ENCODE measurements at regions not wholly inside any gene's neighbourhood (a gene's known extent, or its start where the extent isn't known, plus 50 kb on each side); places are given as distances from the start of the nearest gene placed in this dataset.

DNA sequence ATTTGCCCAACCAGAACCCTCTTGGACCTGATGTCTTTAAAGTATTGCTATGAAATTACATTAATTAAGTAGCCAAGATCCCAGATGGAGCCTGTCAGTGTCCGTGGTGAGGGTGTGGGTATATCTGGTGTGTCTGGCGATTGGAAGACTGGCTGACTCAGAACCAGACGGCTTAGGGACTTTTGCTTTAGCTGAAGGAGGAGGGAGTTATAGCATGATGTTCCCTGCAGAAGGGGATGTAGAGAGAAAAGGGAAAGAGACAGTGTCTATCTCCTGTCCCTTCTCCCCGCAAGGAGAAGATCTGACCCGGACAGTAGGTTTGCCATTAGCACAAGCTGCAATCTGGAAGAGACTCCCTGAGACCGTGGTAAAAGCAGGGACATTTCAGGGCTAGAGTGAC is 60.6 kb downstream of the POU3F3 start:
- ChIA-PET CTCF (no interaction called here), POLR2A (no interaction called here)
- DNase-seq (ENCODE audit: low spot score), result no peak
- no peak overlapping the region for H3K27ac Mint-ChIP-seq
- ATAC-seq, result no peak
- H3K36me3 Mint-ChIP-seq, result no peaks in the 10 kb centered on the region
- no peaks in the 10 kb centered on the region for H3K27me3 Mint-ChIP-seq (ENCODE audit: low read depth)
- peaks cover 4% of the 10 kb centered on the region; the same call in 1 of the 2 replicates for H3K9me3 Mint-ChIP-seq
- no peak overlapping the region for H3K4me3 Mint-ChIP-seq
- TF ChIP-seq, protein P1, sequence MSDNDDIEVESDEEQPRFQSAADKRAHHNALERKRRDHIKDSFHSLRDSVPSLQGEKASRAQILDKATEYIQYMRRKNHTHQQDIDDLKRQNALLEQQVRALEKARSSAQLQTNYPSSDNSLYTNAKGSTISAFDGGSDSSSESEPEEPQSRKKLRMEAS (CRISPR knock-in tag; IDR thresholded peaks at IDR 0.05), result no peak
- no peak for TF ChIP-seq PRDM15 (CRISPR knock-in tag; IDR thresholded peaks at IDR 0.05)
- peaks cover 1% of the 10 kb centered on the region for H3K4me1 Mint-ChIP-seq

DNA sequence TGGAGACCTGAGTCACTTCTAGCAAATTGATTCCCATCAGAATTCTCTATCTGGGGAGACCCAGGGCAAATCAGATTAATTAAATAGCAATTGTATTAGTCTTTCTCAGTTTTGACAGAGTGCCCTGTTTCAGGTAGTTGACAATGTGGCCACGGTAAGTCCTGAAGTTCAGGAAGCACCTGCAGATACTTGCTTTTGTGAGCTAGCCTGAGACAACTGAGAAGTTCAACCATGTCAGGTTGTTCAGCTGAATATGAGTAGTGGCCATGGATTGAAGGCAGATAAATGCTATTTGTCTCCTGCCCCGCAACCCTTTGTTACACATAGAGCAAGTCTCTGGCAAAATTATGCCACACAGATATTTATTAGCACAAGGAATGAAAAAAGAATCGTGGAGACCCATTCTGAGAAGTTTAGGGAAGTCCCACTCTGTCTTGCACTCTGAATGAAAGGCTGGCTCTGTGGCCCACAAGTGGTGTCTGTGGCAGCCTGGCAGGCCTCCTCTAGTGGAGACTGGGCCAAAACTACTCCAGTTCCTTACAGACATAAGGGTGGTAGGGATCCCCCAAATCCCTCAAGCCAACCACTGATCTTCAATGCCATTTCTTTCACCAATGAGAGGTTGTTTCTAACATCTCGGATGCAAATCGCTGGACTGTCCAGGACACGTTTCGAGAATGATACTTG is 61.3 kb downstream of the POU3F3 start:
- CTCF ChIA-PET, result no interaction called here
- POLR2A ChIA-PET, result no interaction called here
- TF ChIP-seq ESRRA (CRISPR knock-in tag; IDR thresholded peaks at IDR 0.05; ENCODE audit: borderline replicate concordance), result no peak
- TF ChIP-seq, protein P2, sequence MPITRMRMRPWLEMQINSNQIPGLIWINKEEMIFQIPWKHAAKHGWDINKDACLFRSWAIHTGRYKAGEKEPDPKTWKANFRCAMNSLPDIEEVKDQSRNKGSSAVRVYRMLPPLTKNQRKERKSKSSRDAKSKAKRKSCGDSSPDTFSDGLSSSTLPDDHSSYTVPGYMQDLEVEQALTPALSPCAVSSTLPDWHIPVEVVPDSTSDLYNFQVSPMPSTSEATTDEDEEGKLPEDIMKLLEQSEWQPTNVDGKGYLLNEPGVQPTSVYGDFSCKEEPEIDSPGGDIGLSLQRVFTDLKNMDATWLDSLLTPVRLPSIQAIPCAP (CRISPR knock-in tag; IDR thresholded peaks at IDR 0.05), result no peak
- TF ChIP-seq GRHL2 (CRISPR knock-in tag; IDR thresholded peaks at IDR 0.05; ENCODE audit: insufficient replicate concordance, severe bottlenecking), result no peak
- no peak for TF ChIP-seq ELF4 (CRISPR knock-in tag; IDR thresholded peaks at IDR 0.05; ENCODE audit: low read depth)
- no peak for TF ChIP-seq ZNF138 (CRISPR knock-in tag; conservative IDR thresholded peaks at IDR 0.05)
- no peak for TF ChIP-seq TCF7 (CRISPR knock-in tag; IDR thresholded peaks at IDR 0.05; ENCODE audit: low read depth)

GRCh38 chr2:104919127-104919526 is 65.2 kb downstream of the POU3F3 start:
- Mint-ChIP-seq H3K4me3 (no peak overlapping the region), H3K4me1 (no peaks in the 10 kb centered on the region), H3K27ac (no peak overlapping the region), H3K9me3 (peaks cover 9% of the 10 kb centered on the region), H3K36me3 (no peaks in the 10 kb centered on the region), H3K27me3 (ENCODE audit: low read depth) (no peaks in the 10 kb centered on the region)
- TF ChIP-seq SP1 (CRISPR knock-in tag; conservative IDR thresholded peaks at IDR 0.05) (no peak), PRDM15 (CRISPR knock-in tag; IDR thresholded peaks at IDR 0.05) (no peak), NR1H2 (CRISPR knock-in tag; IDR thresholded peaks at IDR 0.05) (no peak), ATF2 (CRISPR knock-in tag; IDR thresholded peaks at IDR 0.05; ENCODE audit: borderline replicate concordance, low read depth) (no peak), ZBTB43 (CRISPR knock-in tag; IDR thresholded peaks at IDR 0.05) (no peak), ETV6 (CRISPR knock-in tag; IDR thresholded peaks at IDR 0.05) (no peak)
- ATAC-seq (no peak), DNase-seq (ENCODE audit: low spot score) (no peak)
- ChIA-PET POLR2A (no interaction called here), CTCF (no interaction called here)

More for the DNA sequence above, 61.3 kb downstream of the POU3F3 start:
- Mint-ChIP-seq H3K27me3 (ENCODE audit: low read depth) (no peaks in the 10 kb centered on the region), H3K27ac (no peak overlapping the region), H3K36me3 (no peaks in the 10 kb centered on the region), H3K4me3 (no peak overlapping the region), H3K4me1 (no peaks in the 10 kb centered on the region; the same call in 1 of the 2 replicates), H3K9me3 (peaks cover 4% of the 10 kb centered on the region; the same call in 1 of the 2 replicates)
- no peak for DNase-seq (ENCODE audit: low spot score)
- ATAC-seq, result no peak

All from WTC11 (cell line).